H1 (cell line): ENCODE measurements at regions not wholly inside any gene's neighbourhood (a gene's known extent, or its start where the extent isn't known, plus 50 kb on each side); places are given as distances from the start of the nearest gene placed in this dataset.

Experiments
- BRCA1 ChIP-seq: IDR thresholded peaks from 2 replicates; pipeline ENCODE4 v1.6.1; 2012; ENCODE audit warnings: low read depth, low read length, improper control_type of control experiment
- CREB1 ChIP-seq: IDR thresholded peaks from 2 replicates; pipeline ENCODE4 v1.6.1; 2012; ENCODE audit warnings: inconsistent platforms
- NANOG ChIP-seq: IDR thresholded peaks from 2 replicates; pipeline ENCODE4 v1.6.1; 2011; ENCODE audit warnings: low read length, low read depth, mild to moderate bottlenecking, inconsistent platforms; ENCODE audit not compliant: insufficient read depth, poor library complexity, severe bottlenecking
- RAD21 ChIP-seq, 2 experiments: IDR thresholded peaks in 1 of 2; conservative IDR thresholded peaks in 1 of 2; 2 replicates each; pipeline ENCODE4 v1.6.1; 2011; ENCODE audit warnings: low read depth in 2 of 2, low read length in 2 of 2, improper control_type of control experiment in 1 of 2, inconsistent platforms in 1 of 2, mild to moderate bottlenecking in 1 of 2, moderate library complexity in 1 of 2
- TEAD4 ChIP-seq: IDR thresholded peaks from 2 replicates; pipeline ENCODE4 v1.6.1; 2012; ENCODE audit warnings: low read depth, low read length, inconsistent platforms, mixed read lengths
- YY1 ChIP-seq: IDR thresholded peaks from 2 replicates; pipeline ENCODE4 v1.6.1; 2011; ENCODE audit warnings: low read depth, mild to moderate bottlenecking, low read length

- TF ChIP-seq NANOG (no peak), BRCA1 (no peak), TEAD4 (no peak), CREB1 (no peak), RAD21 (IDR thresholded peaks at IDR 0.05 in 1 of 2, conservative IDR thresholded peaks at IDR 0.05 in 1 of 2; ENCODE audit: low read depth in 2 of 2, low read length in 2 of 2) (no peak), YY1 (no peak)
These were observed 57.9 kb upstream of the KANK4 start (continued) for GRCh38 chr1:62377043-62377562.
